Liver (tissue), 8 donors: ENCODE measurements at regions not wholly inside any gene's neighbourhood (a gene's known extent, or its start where the extent isn't known, plus 50 kb on each side); places are given as distances from the start of the nearest gene placed in this dataset.

Experiments used
- DNase-seq: peaks from one replicate; pipeline ENCODE4 v3.0.0-alpha.2; 2017; ENCODE audit warnings: low spot score
- H3K27ac ChIP-seq, 2 donors: one replicate each; pipeline ENCODE4 v1.7.0; 2013; ENCODE audit warnings: inconsistent platforms in 2 of 2, low read length in 2 of 2, control low read depth in 1 of 2, low read depth in 1 of 2, mild to moderate bottlenecking in 1 of 2
- H3K27me3 ChIP-seq, 4 donors: one replicate each; pipeline versions ENCODE4 v1.6.1 to v1.7.0; 2013; ENCODE audit warnings: low read length in 3 of 4, inconsistent platforms in 1 of 4, mild to moderate bottlenecking in 1 of 4, moderate library complexity in 1 of 4; ENCODE audit not compliant: control insufficient read depth in 4 of 4, insufficient read depth in 4 of 4
- H3K36me3 ChIP-seq, 4 donors: one replicate each; pipeline versions ENCODE4 v1.6.1 to v1.7.0; 2013; ENCODE audit warnings: low read length in 3 of 4, mild to moderate bottlenecking in 3 of 4, low read depth in 1 of 4, moderate library complexity in 1 of 4; ENCODE audit not compliant: control insufficient read depth in 4 of 4, insufficient read depth in 3 of 4
- H3K4me1 ChIP-seq, 4 donors: one replicate each; pipeline versions ENCODE4 v1.6.1 to v1.7.0; 2013; ENCODE audit warnings: low read length in 3 of 4, mild to moderate bottlenecking in 3 of 4, moderate library complexity in 1 of 4; ENCODE audit not compliant: control insufficient read depth in 4 of 4, insufficient read depth in 4 of 4
- H3K4me3 ChIP-seq, 3 donors: one replicate each; pipeline versions ENCODE4 v1.6.1 to v1.7.0; 2013; ENCODE audit warnings: low read length in 3 of 3, control low read depth in 1 of 3, low read depth in 1 of 3, mild to moderate bottlenecking in 1 of 3
- H3K9ac ChIP-seq, 2 donors: one replicate each; pipeline ENCODE4 v1.7.0; 2013; ENCODE audit warnings: low read length in 2 of 2, mild to moderate bottlenecking in 2 of 2, moderate library complexity in 2 of 2, control low read depth in 1 of 2, low read depth in 1 of 2
- H3K9me3 ChIP-seq, 4 donors: one replicate each; pipeline versions ENCODE4 v1.6.1 to v1.7.0; 2013; ENCODE audit warnings: low read length in 3 of 4; ENCODE audit not compliant: control insufficient read depth in 4 of 4
- EGR1 ChIP-seq, 2 donors: IDR thresholded peaks; 2 replicates each; pipeline ENCODE4 v1.6.1; 2016 to 2018; ENCODE audit warnings: antibody characterized with exemption in 2 of 2, low read depth in 2 of 2
- FOXA1 ChIP-seq: IDR thresholded peaks from 2 replicates; pipeline ENCODE4 v1.6.1; 2016; ENCODE audit warnings: antibody characterized with exemption
- FOXA2 ChIP-seq: IDR thresholded peaks from 2 replicates; pipeline ENCODE4 v1.6.1; 2016; ENCODE audit warnings: antibody characterized with exemption
- GABPA ChIP-seq, 2 donors: IDR thresholded peaks in 1 of 2; conservative IDR thresholded peaks in 1 of 2; 2 replicates each; pipeline ENCODE4 v1.6.1; 2016; ENCODE audit warnings: antibody characterized with exemption in 2 of 2, mild to moderate bottlenecking in 1 of 2, moderate library complexity in 1 of 2
- HNF4A ChIP-seq, 2 donors: conservative IDR thresholded peaks; 2 replicates each; pipeline ENCODE4 v1.6.1; 2016; ENCODE audit warnings: antibody characterized with exemption in 2 of 2, mild to moderate bottlenecking in 2 of 2
- HNF4G ChIP-seq: IDR thresholded peaks from 2 replicates; pipeline ENCODE4 v1.6.1; 2016; ENCODE audit warnings: antibody characterized with exemption
- JUND ChIP-seq, 2 donors: IDR thresholded peaks; 2 replicates each; pipeline ENCODE4 v1.6.1; 2016; ENCODE audit warnings: antibody characterized with exemption in 2 of 2
- NR2F2 ChIP-seq: IDR thresholded peaks from 2 replicates; pipeline ENCODE4 v1.6.1; 2016; ENCODE audit warnings: antibody characterized with exemption
- RAD21 ChIP-seq, 2 donors: IDR thresholded peaks; 2 replicates each; pipeline ENCODE4 v1.6.1; 2016; ENCODE audit warnings: antibody characterized with exemption in 2 of 2, mild to moderate bottlenecking in 2 of 2
- RXRA ChIP-seq, 2 donors: IDR thresholded peaks; 2 replicates each; pipeline ENCODE4 v1.6.1; 2017 to 2018; ENCODE audit warnings: antibody characterized with exemption in 2 of 2, mild to moderate bottlenecking in 1 of 2
- SP1 ChIP-seq: IDR thresholded peaks from 2 replicates; pipeline ENCODE4 v1.6.1; 2018; ENCODE audit warnings: antibody characterized with exemption, mild to moderate bottlenecking
- TAF1 ChIP-seq: conservative IDR thresholded peaks from 2 replicates; pipeline ENCODE4 v1.6.1; 2016; ENCODE audit warnings: antibody characterized with exemption, mild to moderate bottlenecking
- YY1 ChIP-seq: IDR thresholded peaks from 2 replicates; pipeline ENCODE4 v1.6.1; 2016; ENCODE audit warnings: antibody characterized with exemption, mild to moderate bottlenecking
- WGBS: extraction: QIAGEN DNeasy Blood & Tissue Kit; methylation state at CpG from one replicate; pipeline ENCODE4 v1.1.7; 2013; 5-methylcytosine and 5-hydroxymethylcytosine counted together
- TF ChIP-seq, protein P1 (sequence below): IDR thresholded peaks from 2 replicates; pipeline ENCODE4 v1.6.1; 2016; ENCODE audit warnings: antibody characterized with exemption
- TF ChIP-seq, protein P2 (sequence below): fragments of 150-350 bp; IDR thresholded peaks from 2 replicates; pipeline ENCODE4 v1.5.1; 2017; ENCODE audit warnings: improper control_type of control experiment, low read depth, low read length; ENCODE audit not compliant: missing input control
- TF ChIP-seq, protein P3 (sequence below): IDR thresholded peaks from 2 replicates; pipeline ENCODE4 v1.6.1; 2016; ENCODE audit warnings: antibody characterized with exemption
- TF ChIP-seq, protein P4 (sequence below): IDR thresholded peaks from 2 replicates; pipeline ENCODE4 v1.6.1; 2016; ENCODE audit warnings: antibody characterized with exemption
- donor health status: healthy.
- donor health status: healthy.
- donor health status: healthy.
- donor health status: healthy.
- donor health status: healthy.

DNA sequence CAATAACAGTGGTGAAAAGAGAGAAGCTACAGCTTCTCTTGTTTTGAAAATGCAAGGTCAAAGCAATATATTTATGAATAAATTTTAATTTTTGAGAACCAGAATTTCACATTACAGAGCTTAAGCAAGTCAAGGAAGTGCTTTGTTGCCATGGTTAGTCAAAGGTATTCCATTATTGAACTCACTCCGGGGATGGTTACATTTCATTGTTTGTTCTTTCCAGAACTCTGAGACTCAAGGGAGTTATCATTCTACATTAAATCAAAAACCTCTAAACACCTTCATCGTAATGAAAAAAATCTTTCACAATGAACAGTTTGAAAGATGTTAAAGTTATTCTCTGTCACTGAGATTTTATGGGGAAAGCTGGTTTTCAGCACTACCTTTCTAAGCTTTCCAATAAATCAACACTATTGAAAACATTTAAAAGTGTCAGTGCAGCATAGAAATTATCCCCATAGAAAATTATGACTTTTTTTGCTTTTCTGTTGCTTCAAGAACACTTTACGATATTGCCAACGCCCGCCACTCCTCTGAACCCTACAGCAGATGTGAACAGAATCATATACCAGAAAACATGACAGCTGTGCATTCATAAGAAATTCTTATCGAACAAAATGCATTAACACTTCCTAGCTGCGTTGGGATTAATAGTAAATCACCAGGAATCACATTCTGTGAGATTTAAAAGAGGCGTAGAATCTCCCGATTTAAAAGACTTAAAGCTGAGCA lies 83.0 kb downstream of the OTOL1 start:
- Histone ChIP-seq H3K27ac (no peak overlapping the region), H3K9me3 (no peaks in the 10 kb centered on the region), H3K4me1 (no peaks in the 10 kb centered on the region), H3K36me3 (no peaks in the 10 kb centered on the region), H3K9ac (no peak overlapping the region), H3K27me3 (peaks cover 0 to 3% (median 0%) of the 10 kb centered on the region in 4 donors), H3K4me3 (no peak overlapping the region)
- no peak for TF ChIP-seq TAF1
- no peak for DNase-seq
- WGBS, result 80% methylated on average over 9 of the region's 9 CpGs

DNA sequence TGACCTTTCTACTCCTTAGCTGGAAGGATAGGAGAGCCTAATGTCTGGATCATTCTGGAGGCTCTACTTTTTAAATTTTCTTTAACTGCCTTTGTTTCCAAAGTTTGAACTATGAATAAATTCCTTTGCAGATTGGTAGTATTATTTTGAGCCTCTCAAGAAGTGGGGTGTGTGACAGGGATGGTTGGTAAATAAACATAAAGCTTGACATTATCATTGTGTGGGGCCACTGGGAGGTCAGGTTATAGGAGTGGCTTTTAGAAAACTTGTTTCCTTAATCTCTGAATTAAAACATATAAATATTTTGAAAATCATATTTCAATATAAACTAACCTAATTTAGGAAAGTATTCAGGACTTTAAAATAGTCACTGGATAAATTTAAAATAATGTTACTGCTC lies 89.3 kb downstream of the OTOL1 start:
- Histone ChIP-seq H3K9me3 (no peaks in the 10 kb centered on the region), H3K27ac (no peak overlapping the region), H3K4me1 (no peaks in the 10 kb centered on the region), H3K27me3 (no peaks in the 10 kb centered on the region), H3K9ac (no peak overlapping the region), H3K4me3 (no peak overlapping the region), H3K36me3 (no peaks in the 10 kb centered on the region)
- TF ChIP-seq RAD21 (IDR thresholded peaks at IDR 0.05) (no peak), SP1 (no peak), FOXA1 (no peak), RXRA (IDR thresholded peaks at IDR 0.05) (no peak)
- DNase-seq, result no peak

DNA sequence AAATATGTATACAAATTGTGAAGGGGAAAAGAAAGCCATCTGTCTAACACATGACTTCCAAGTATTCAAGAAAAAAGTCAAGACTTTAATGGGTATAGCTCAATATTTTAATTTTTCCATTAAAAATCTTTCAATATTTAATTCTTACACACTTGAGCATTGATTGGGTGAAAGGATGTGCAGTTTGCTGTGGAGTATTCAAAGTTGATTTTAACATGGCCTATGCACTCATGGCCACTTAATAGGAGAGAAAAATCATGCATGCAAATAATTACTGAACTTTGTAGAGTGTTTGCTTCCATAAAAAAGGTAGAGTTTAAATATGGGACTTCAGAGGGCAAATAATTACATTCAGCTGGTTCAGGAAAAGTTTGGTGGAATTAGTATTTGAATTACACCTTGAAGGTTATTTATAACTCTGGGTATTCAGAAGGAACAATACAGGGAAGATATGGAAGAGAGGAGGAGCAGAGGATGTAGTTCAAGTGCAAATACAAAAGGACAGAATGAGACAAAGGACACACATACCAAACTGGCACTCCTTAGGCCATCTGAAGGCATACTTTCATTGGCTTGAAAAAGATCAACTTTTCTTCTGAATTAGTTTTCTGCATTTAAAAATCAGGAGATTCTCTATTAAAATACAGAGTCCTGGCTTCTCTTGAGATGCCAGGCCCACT lies 90.1 kb downstream of the OTOL1 start:
- DNase-seq, result no peak
- Histone ChIP-seq H3K4me3 (no peak overlapping the region), H3K27me3 (no peaks in the 10 kb centered on the region), H3K27ac (no peak overlapping the region), H3K9ac (no peak overlapping the region), H3K9me3 (no peaks in the 10 kb centered on the region), H3K4me1 (no peaks in the 10 kb centered on the region), H3K36me3 (no peaks in the 10 kb centered on the region)
- TF ChIP-seq FOXA2 (no peak), JUND (IDR thresholded peaks at IDR 0.05) (no peak), RAD21 (IDR thresholded peaks at IDR 0.05) (no peak), GABPA (IDR thresholded peaks at IDR 0.05 in 1 of 2, conservative IDR thresholded peaks at IDR 0.05 in 1 of 2) (no peak), NR2F2 (no peak), HNF4G (no peak), HNF4A (conservative IDR thresholded peaks at IDR 0.05) (no peak), EGR1 (IDR thresholded peaks at IDR 0.05; ENCODE audit: low read depth in 2 of 2) (no peak), YY1 (no peak), FOXA1 (no peak), TAF1 (no peak), SP1 (no peak)
- TF ChIP-seq, protein P1, sequence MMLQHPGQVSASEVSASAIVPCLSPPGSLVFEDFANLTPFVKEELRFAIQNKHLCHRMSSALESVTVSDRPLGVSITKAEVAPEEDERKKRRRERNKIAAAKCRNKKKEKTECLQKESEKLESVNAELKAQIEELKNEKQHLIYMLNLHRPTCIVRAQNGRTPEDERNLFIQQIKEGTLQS, result no peak
- TF ChIP-seq, protein P2, sequence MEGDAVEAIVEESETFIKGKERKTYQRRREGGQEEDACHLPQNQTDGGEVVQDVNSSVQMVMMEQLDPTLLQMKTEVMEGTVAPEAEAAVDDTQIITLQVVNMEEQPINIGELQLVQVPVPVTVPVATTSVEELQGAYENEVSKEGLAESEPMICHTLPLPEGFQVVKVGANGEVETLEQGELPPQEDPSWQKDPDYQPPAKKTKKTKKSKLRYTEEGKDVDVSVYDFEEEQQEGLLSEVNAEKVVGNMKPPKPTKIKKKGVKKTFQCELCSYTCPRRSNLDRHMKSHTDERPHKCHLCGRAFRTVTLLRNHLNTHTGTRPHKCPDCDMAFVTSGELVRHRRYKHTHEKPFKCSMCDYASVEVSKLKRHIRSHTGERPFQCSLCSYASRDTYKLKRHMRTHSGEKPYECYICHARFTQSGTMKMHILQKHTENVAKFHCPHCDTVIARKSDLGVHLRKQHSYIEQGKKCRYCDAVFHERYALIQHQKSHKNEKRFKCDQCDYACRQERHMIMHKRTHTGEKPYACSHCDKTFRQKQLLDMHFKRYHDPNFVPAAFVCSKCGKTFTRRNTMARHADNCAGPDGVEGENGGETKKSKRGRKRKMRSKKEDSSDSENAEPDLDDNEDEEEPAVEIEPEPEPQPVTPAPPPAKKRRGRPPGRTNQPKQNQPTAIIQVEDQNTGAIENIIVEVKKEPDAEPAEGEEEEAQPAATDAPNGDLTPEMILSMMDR, result no peak
- TF ChIP-seq, protein P3, sequence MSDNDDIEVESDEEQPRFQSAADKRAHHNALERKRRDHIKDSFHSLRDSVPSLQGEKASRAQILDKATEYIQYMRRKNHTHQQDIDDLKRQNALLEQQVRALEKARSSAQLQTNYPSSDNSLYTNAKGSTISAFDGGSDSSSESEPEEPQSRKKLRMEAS, result no peak
- TF ChIP-seq, protein P4, sequence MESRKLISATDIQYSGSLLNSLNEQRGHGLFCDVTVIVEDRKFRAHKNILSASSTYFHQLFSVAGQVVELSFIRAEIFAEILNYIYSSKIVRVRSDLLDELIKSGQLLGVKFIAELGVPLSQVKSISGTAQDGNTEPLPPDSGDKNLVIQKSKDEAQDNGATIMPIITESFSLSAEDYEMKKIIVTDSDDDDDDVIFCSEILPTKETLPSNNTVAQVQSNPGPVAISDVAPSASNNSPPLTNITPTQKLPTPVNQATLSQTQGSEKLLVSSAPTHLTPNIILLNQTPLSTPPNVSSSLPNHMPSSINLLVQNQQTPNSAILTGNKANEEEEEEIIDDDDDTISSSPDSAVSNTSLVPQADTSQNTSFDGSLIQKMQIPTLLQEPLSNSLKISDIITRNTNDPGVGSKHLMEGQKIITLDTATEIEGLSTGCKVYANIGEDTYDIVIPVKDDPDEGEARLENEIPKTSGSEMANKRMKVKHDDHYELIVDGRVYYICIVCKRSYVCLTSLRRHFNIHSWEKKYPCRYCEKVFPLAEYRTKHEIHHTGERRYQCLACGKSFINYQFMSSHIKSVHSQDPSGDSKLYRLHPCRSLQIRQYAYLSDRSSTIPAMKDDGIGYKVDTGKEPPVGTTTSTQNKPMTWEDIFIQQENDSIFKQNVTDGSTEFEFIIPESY, result no peak
